H1 (cell line): ENCODE measurements at regions not wholly inside any gene's neighbourhood (a gene's known extent, or its start where the extent isn't known, plus 50 kb on each side); places are given as distances from the start of the nearest gene placed in this dataset.

Experiments used
- CTCF ChIP-seq, 3 experiments: IDR thresholded peaks; 1 replicate in 2 of 3; 2 replicates in 1 of 3; pipeline versions ENCODE4 v1.5.1 to v1.6.1; 2011; ENCODE audit warnings: low read length in 3 of 3, mild to moderate bottlenecking in 3 of 3, inconsistent platforms in 2 of 3, low read depth in 1 of 3, moderate library complexity in 1 of 3; ENCODE audit not compliant: insufficient read depth in 1 of 3; ENCODE audit errors: control extremely low read depth in 1 of 3
- TEAD4 ChIP-seq: IDR thresholded peaks from 2 replicates; pipeline ENCODE4 v1.6.1; 2012; ENCODE audit warnings: low read depth, low read length, inconsistent platforms, mixed read lengths

- TF ChIP-seq CTCF (IDR thresholded peaks at IDR 0.05; ENCODE audit: control extremely low read depth in 1 of 3, insufficient read depth in 1 of 3, low read depth in 1 of 3, low read length in 3 of 3) (no peak), TEAD4 (no peak)
Observed at GRCh38 chr4:107442538-107443111, 277.4 kb downstream of the PAPSS1 start.
